ENCODE measurements at regions not wholly inside any gene's neighbourhood (a gene's known extent, or its start where the extent isn't known, plus 50 kb on each side); places are given as distances from the start of the nearest gene placed in this dataset.

DNA sequence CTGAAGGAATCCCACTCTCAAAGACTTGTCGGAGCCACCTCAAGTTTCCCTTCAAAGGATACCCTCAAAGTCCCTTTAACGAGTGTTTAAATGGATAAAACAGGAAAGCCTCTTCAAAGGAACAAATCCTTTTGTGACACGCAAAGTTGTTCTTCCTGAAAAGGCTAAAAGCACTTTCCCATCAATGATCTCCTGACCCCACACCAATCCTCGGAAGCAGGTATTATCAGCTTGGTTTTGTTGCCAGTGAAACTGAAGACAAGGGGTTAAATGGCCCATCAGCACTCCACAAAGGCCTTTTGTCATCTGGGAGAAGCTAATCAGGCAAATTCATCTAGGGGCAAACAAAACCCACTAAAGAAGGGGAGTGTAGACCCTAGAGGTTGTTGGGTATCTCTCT, 418.0 kb upstream of the ID2 start:
- no peak overlapping the region for H3K4me3 ChIP-seq (ENCODE audit: low read length)
- no peaks in the 10 kb centered on the region for H3K27me3 ChIP-seq (ENCODE audit: control insufficient read depth, insufficient read depth, low read length, poor library complexity, severe bottlenecking)
- H3K27ac ChIP-seq (ENCODE audit: low read depth, low read length): no peak overlapping the region
- H3K9ac ChIP-seq (ENCODE audit: extremely low read depth, low read length, poor library complexity, severe bottlenecking): no peak overlapping the region
- Mint-ChIP-seq H3K4me3 (no peak overlapping the region), H3K27me3 (ENCODE audit: insufficient read depth) (no peaks in the 10 kb centered on the region), H3K4me1 (peaks cover 56% of the 10 kb centered on the region), H3K27ac (no peak overlapping the region), H3K9me3 (no peaks in the 10 kb centered on the region), H3K36me3 (ENCODE audit: low read depth) (no peaks in the 10 kb centered on the region)
- TF ChIP-seq, protein P1, sequence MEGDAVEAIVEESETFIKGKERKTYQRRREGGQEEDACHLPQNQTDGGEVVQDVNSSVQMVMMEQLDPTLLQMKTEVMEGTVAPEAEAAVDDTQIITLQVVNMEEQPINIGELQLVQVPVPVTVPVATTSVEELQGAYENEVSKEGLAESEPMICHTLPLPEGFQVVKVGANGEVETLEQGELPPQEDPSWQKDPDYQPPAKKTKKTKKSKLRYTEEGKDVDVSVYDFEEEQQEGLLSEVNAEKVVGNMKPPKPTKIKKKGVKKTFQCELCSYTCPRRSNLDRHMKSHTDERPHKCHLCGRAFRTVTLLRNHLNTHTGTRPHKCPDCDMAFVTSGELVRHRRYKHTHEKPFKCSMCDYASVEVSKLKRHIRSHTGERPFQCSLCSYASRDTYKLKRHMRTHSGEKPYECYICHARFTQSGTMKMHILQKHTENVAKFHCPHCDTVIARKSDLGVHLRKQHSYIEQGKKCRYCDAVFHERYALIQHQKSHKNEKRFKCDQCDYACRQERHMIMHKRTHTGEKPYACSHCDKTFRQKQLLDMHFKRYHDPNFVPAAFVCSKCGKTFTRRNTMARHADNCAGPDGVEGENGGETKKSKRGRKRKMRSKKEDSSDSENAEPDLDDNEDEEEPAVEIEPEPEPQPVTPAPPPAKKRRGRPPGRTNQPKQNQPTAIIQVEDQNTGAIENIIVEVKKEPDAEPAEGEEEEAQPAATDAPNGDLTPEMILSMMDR (conservative IDR thresholded peaks at IDR 0.05): no peak
- peak; percentile 44 for DNase-seq
- H3K9me3 ChIP-seq (ENCODE audit: control insufficient read depth, low read length): no peaks in the 10 kb centered on the region
- 50% methylated on average over 1 to 4 of the region's 4 CpGs for WGBS, 2 experiments (ENCODE audit: insufficient coverage in 1 of 2, insufficient read length in 1 of 2)
- no peaks in the 10 kb centered on the region for H3K36me3 ChIP-seq (ENCODE audit: control insufficient read depth, insufficient read depth, low read length)
- H3K4me1 ChIP-seq (ENCODE audit: control insufficient read depth, insufficient read depth, low read length): peaks cover 19% of the 10 kb centered on the region

DNA sequence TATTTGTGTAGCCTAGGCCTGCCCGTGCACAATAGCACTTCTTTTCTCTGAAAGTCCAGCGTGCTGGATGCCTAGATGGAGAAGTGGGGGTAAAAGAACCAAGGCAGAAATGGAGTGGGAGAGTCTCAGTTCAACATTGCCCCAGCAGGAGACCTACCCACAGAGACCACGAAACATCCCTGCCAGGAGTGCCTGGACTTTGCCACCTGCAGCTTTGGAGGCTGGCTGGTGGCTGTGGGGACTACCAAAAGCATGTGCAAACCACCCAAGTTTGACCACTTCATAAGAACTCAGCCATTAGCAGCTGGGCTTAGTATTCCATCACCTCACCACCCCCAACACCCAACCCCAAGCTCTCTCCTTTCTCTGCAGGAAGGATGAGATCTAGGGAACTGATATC, 416.9 kb upstream of the ID2 start:
- Histone ChIP-seq H3K4me1 (ENCODE audit: control insufficient read depth, insufficient read depth, low read length) (peaks cover 18% of the 10 kb centered on the region), H3K36me3 (ENCODE audit: control insufficient read depth, insufficient read depth, low read length) (no peaks in the 10 kb centered on the region), H3K27me3 (ENCODE audit: control insufficient read depth, insufficient read depth, low read length, poor library complexity, severe bottlenecking) (no peaks in the 10 kb centered on the region), H3K27ac (ENCODE audit: low read depth, low read length) (no peak overlapping the region), H3K9me3 (ENCODE audit: control insufficient read depth, low read length) (no peaks in the 10 kb centered on the region), H3K9ac (ENCODE audit: extremely low read depth, low read length, poor library complexity, severe bottlenecking) (no peak overlapping the region), H3K4me3 (ENCODE audit: low read length) (no peak overlapping the region)
- no peak for DNase-seq
- H3K9me3 Mint-ChIP-seq: no peaks in the 10 kb centered on the region
- peaks cover 52% of the 10 kb centered on the region for H3K4me1 Mint-ChIP-seq
- no peaks in the 10 kb centered on the region for H3K36me3 Mint-ChIP-seq (ENCODE audit: low read depth)
- TF ChIP-seq, protein P1 (conservative IDR thresholded peaks at IDR 0.05): no peak
- H3K27me3 Mint-ChIP-seq (ENCODE audit: insufficient read depth): no peaks in the 10 kb centered on the region
- no peak overlapping the region for H3K4me3 Mint-ChIP-seq
- WGBS, 2 experiments (ENCODE audit: insufficient coverage in 1 of 2, insufficient read length in 1 of 2): 93 to 100% methylated on average over 1 to 3 of the region's 3 CpGs
- no peak overlapping the region for H3K27ac Mint-ChIP-seq

DNA sequence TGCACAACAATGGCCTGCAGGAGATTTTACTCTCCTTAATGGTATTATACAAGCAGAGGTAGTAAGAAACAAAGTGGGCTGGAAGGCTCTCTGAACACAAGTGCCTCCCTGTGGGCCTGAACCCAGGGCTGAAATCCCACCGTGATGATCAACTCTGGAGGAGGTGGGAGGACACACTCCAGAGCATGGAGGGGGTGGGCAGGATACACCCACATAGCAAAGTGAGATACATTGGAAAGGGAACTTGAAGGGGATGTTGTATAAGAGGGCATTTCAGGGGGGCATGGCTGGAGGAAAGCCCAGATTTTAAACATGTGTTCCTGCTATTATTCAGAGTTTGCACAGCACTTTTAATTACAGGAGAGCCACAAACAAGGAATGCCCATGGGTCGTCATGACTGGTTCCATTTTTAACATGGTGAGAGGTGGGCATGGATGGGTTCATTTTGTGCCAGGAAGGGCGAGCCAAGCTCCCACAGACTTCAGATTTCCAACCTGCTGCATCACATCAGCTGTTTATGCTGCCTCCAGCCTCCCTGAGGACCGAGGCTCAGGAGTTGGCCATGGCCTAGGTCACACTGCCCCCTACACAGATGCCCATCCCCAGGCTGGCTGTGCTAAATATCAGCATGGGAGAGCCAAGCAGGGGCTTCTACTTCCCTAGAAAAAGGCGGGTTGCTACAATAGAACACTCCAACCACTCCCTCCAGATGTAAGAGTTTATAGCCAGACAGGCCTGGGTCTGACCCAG, 416.2 kb upstream of the ID2 start:
- DNase-seq: peak; percentile 40
- Mint-ChIP-seq H3K36me3 (ENCODE audit: low read depth) (no peaks in the 10 kb centered on the region), H3K27ac (no peak overlapping the region), H3K9me3 (no peaks in the 10 kb centered on the region), H3K27me3 (ENCODE audit: insufficient read depth) (no peaks in the 10 kb centered on the region), H3K4me3 (no peak overlapping the region), H3K4me1 (peaks cover 46% of the 10 kb centered on the region)
- H3K4me3 ChIP-seq (ENCODE audit: low read length): no peak overlapping the region
- H3K9ac ChIP-seq (ENCODE audit: extremely low read depth, low read length, poor library complexity, severe bottlenecking): no peak overlapping the region
- no peaks in the 10 kb centered on the region for H3K36me3 ChIP-seq (ENCODE audit: control insufficient read depth, insufficient read depth, low read length)
- H3K27me3 ChIP-seq (ENCODE audit: control insufficient read depth, insufficient read depth, low read length, poor library complexity, severe bottlenecking): no peaks in the 10 kb centered on the region
- no peak overlapping the region for H3K27ac ChIP-seq (ENCODE audit: low read depth, low read length)
- 85 to 100% methylated on average over 2 to 5 of the region's 5 CpGs for WGBS, 2 experiments (ENCODE audit: insufficient coverage in 1 of 2, insufficient read length in 1 of 2)
- H3K9me3 ChIP-seq (ENCODE audit: control insufficient read depth, low read length): no peaks in the 10 kb centered on the region
- TF ChIP-seq, protein P1 (conservative IDR thresholded peaks at IDR 0.05): no peak
- peaks cover 15% of the 10 kb centered on the region for H3K4me1 ChIP-seq (ENCODE audit: control insufficient read depth, insufficient read depth, low read length)

Data from endodermal cell (in vitro differentiated cells).